ENCODE measurements at regions not wholly inside any gene's neighbourhood (a gene's known extent, or its start where the extent isn't known, plus 50 kb on each side); places are given as distances from the start of the nearest gene placed in this dataset.

DNA sequence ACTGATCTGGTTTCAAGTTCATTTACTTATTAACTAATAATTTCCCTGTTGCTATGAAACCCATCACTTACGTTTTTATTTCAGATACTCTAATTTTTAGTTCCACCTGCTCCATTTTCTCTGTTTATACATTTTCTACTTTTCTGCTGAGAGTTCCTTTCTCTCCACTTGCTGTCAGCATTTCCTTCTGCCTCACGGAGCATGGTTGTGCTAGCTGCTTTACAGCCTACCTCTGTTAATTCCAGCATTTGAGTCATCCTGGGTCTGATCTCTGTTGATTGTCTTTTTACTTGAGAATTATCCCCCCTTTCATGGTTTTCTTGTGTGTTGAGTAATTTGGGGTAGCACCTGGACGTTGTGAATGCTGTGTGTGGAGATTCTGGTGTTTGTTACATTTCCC lies 373.2 kb upstream of the C1orf174 start:
- TF ChIP-seq, protein P1, sequence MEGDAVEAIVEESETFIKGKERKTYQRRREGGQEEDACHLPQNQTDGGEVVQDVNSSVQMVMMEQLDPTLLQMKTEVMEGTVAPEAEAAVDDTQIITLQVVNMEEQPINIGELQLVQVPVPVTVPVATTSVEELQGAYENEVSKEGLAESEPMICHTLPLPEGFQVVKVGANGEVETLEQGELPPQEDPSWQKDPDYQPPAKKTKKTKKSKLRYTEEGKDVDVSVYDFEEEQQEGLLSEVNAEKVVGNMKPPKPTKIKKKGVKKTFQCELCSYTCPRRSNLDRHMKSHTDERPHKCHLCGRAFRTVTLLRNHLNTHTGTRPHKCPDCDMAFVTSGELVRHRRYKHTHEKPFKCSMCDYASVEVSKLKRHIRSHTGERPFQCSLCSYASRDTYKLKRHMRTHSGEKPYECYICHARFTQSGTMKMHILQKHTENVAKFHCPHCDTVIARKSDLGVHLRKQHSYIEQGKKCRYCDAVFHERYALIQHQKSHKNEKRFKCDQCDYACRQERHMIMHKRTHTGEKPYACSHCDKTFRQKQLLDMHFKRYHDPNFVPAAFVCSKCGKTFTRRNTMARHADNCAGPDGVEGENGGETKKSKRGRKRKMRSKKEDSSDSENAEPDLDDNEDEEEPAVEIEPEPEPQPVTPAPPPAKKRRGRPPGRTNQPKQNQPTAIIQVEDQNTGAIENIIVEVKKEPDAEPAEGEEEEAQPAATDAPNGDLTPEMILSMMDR (IDR thresholded peaks at IDR 0.05), result no peak
- TF ChIP-seq POLR2A (IDR thresholded peaks at IDR 0.05), result no peak

All from thyroid gland (tissue), 4 donors.